Right lobe of liver (tissue), 4 donors: ENCODE measurements at regions not wholly inside any gene's neighbourhood (a gene's known extent, or its start where the extent isn't known, plus 50 kb on each side); places are given as distances from the start of the nearest gene placed in this dataset.

ENCODE experiments used
- CTCF ChIP-seq, 4 donors: fragments of 200-600 bp in 3 of 4; fragments of 450-650 bp in 1 of 4; IDR thresholded peaks; one replicate each; pipeline versions ENCODE4 v1.5.1 to v1.8.0; 2016 to 2022; ENCODE audit warnings: antibody characterized with exemption in 4 of 4, mild to moderate bottlenecking in 2 of 4
- POLR2A ChIP-seq: fragments of 450-650 bp; IDR thresholded peaks from one replicate; pipeline ENCODE4 v1.6.1; 2017; ENCODE audit warnings: antibody characterized with exemption, mild to moderate bottlenecking
- donor health status: DM: no; HTN: no; CAD: no.
- donor health status: DM: no; HTN: no; CAD: no.
- donor health status: DM: no; HTN: yes; CAD: no.

- TF ChIP-seq CTCF (IDR thresholded peaks at IDR 0.05) (no peak), POLR2A (no peak)
Observed at GRCh38 chr2:122564843-122565242, 809.4 kb downstream of the TSN start.
